ENCODE measurements at regions not wholly inside any gene's neighbourhood (a gene's known extent, or its start where the extent isn't known, plus 50 kb on each side); places are given as distances from the start of the nearest gene placed in this dataset.

DNA sequence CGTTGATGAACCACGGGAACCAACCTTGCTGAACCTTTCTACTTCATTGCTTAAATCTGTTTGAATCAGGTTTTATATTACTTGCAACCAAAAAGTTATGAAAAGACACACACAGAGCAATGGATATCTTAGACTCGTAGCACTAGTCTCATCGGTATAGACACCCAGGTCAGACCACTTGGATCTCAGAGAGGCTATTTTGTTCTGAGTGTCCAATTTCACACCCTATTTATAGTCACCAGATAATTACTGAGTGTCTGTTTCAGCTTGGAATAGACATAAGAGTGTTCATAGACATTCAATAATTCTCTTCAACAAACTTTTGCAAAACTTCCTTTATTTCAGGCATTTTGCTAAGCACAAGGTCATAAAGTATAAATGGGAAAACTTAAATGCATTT lies 145.4 kb upstream of the EGFLAM start:
- ATAC-seq (no peak), DNase-seq (ENCODE audit: low spot score) (no peak)
- peaks cover 4% of the 10 kb centered on the region for H3K27me3 Mint-ChIP-seq (ENCODE audit: insufficient read depth, low read depth, poor library complexity)
- Histone ChIP-seq H2AFZ (no peak overlapping the region), H3K36me3 (ENCODE audit: insufficient read depth) (no peaks in the 10 kb centered on the region), H3K4me2 (no peak overlapping the region), H3K27ac (ENCODE audit: low read depth) (no peak overlapping the region), H4K20me1 (replicated peaks; ENCODE audit: insufficient read depth) (no peaks in the 10 kb centered on the region), H3F3A (replicated peaks; ENCODE audit: low read depth) (no peaks in the 10 kb centered on the region), H3K79me2 (replicated peaks; ENCODE audit: insufficient read depth) (no peaks in the 10 kb centered on the region), H3K4me1 (ENCODE audit: insufficient read depth) (no peaks in the 10 kb centered on the region), H3K4me3 (no peak overlapping the region), H3K9me2 (ENCODE audit: insufficient read depth) (0 out of 2 replicates have a peak, but pooled peaks cover 5% of the 10 kb centered on the region), H3K27me3 (ENCODE audit: insufficient read depth) (no peaks in the 10 kb centered on the region)
- H3K4me3 Mint-ChIP-seq: no peak overlapping the region
- no peaks in the 10 kb centered on the region for H3K36me3 Mint-ChIP-seq (ENCODE audit: low read depth)
- H3K27ac Mint-ChIP-seq: no peak overlapping the region
- H3K4me1 Mint-ChIP-seq: peaks cover 23% of the 10 kb centered on the region
- H3K9me3 Mint-ChIP-seq: no peaks in the 10 kb centered on the region
- TF ChIP-seq ZNF114 (CRISPR knock-in tag; IDR thresholded peaks at IDR 0.05): no peak
- no peak for TF ChIP-seq JUNB (IDR thresholded peaks at IDR 0.05; ENCODE audit: unreplicated experiment)
- TF ChIP-seq, protein P1, sequence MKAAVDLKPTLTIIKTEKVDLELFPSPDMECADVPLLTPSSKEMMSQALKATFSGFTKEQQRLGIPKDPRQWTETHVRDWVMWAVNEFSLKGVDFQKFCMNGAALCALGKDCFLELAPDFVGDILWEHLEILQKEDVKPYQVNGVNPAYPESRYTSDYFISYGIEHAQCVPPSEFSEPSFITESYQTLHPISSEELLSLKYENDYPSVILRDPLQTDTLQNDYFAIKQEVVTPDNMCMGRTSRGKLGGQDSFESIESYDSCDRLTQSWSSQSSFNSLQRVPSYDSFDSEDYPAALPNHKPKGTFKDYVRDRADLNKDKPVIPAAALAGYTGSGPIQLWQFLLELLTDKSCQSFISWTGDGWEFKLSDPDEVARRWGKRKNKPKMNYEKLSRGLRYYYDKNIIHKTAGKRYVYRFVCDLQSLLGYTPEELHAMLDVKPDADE (IDR thresholded peaks at IDR 0.05): no peak
- TF ChIP-seq, protein P2, sequence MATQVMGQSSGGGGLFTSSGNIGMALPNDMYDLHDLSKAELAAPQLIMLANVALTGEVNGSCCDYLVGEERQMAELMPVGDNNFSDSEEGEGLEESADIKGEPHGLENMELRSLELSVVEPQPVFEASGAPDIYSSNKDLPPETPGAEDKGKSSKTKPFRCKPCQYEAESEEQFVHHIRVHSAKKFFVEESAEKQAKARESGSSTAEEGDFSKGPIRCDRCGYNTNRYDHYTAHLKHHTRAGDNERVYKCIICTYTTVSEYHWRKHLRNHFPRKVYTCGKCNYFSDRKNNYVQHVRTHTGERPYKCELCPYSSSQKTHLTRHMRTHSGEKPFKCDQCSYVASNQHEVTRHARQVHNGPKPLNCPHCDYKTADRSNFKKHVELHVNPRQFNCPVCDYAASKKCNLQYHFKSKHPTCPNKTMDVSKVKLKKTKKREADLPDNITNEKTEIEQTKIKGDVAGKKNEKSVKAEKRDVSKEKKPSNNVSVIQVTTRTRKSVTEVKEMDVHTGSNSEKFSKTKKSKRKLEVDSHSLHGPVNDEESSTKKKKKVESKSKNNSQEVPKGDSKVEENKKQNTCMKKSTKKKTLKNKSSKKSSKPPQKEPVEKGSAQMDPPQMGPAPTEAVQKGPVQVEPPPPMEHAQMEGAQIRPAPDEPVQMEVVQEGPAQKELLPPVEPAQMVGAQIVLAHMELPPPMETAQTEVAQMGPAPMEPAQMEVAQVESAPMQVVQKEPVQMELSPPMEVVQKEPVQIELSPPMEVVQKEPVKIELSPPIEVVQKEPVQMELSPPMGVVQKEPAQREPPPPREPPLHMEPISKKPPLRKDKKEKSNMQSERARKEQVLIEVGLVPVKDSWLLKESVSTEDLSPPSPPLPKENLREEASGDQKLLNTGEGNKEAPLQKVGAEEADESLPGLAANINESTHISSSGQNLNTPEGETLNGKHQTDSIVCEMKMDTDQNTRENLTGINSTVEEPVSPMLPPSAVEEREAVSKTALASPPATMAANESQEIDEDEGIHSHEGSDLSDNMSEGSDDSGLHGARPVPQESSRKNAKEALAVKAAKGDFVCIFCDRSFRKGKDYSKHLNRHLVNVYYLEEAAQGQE (IDR thresholded peaks at IDR 0.05; ENCODE audit: unreplicated experiment): no peak
- TF ChIP-seq STAT1 (IDR thresholded peaks at IDR 0.05; ENCODE audit: unreplicated experiment): no peak
- TF ChIP-seq POLR2AphosphoS5 (IDR thresholded peaks at IDR 0.05; ENCODE audit: low read depth): no peak
- TF ChIP-seq EZH2 (IDR thresholded peaks at IDR 0.05; ENCODE audit: low read depth, unreplicated experiment): no peak
- TF ChIP-seq NANOG (IDR thresholded peaks at IDR 0.05; ENCODE audit: borderline replicate concordance): no peak
- no peak for TF ChIP-seq EZH2phosphoT487 (IDR thresholded peaks at IDR 0.05; ENCODE audit: unreplicated experiment)
- no peak for TF ChIP-seq ZNF331 (CRISPR knock-in tag; IDR thresholded peaks at IDR 0.05; ENCODE audit: low read depth)
- TF ChIP-seq CTCF (conservative IDR thresholded peaks at IDR 0.05; ENCODE audit: low read depth in 2 of 2): no peak
- no peak for TF ChIP-seq CREB1 (CRISPR knock-in tag; IDR thresholded peaks at IDR 0.05; ENCODE audit: low read depth)
- no peak for TF ChIP-seq ZNF462 (CRISPR knock-in tag; IDR thresholded peaks at IDR 0.05)
